ENCODE measurements at regions not wholly inside any gene's neighbourhood (a gene's known extent, or its start where the extent isn't known, plus 50 kb on each side); places are given as distances from the start of the nearest gene placed in this dataset.

- TF ChIP-seq OSR1 (CRISPR knock-in tag; IDR thresholded peaks at IDR 0.05) (no peak), CSRNP3 (CRISPR knock-in tag; IDR thresholded peaks at IDR 0.05) (no peak), TOX (CRISPR knock-in tag; IDR thresholded peaks at IDR 0.05; ENCODE audit: borderline replicate concordance) (no peak), GLIS3 (CRISPR knock-in tag; IDR thresholded peaks at IDR 0.05) (no peak), ZNF70 (CRISPR knock-in tag; IDR thresholded peaks at IDR 0.05) (no peak), ZC3H10 (CRISPR knock-in tag; IDR thresholded peaks at IDR 0.05) (no peak), CREB5 (CRISPR knock-in tag; IDR thresholded peaks at IDR 0.05; ENCODE audit: low read depth) (no peak), TCF4 (CRISPR knock-in tag; IDR thresholded peaks at IDR 0.05; ENCODE audit: borderline replicate concordance) (no peak), ARNTL (CRISPR knock-in tag; IDR thresholded peaks at IDR 0.05; ENCODE audit: borderline replicate concordance, low read depth) (no peak), ZNF8 (CRISPR knock-in tag; IDR thresholded peaks at IDR 0.05) (no peak)
These were observed 829.3 kb downstream of the NLGN4X start for GRCh38 chrX:5399403-5399802.

GRCh38 chrX:5397409-5397808 is 831.3 kb downstream of the NLGN4X start:
- no peak for ATAC-seq
- no peak for TF ChIP-seq ZFP30 (CRISPR knock-in tag; IDR thresholded peaks at IDR 0.05)

More at GRCh38 chrX:5399403-5399802, 829.3 kb downstream of the NLGN4X start:
- ATAC-seq: no peak

GRCh38 chrX:5390376-5390775 is 838.3 kb downstream of the NLGN4X start:
- no peak for TF ChIP-seq ESRRG (CRISPR knock-in tag; IDR thresholded peaks at IDR 0.05)
- TF ChIP-seq ISL1 (CRISPR knock-in tag; IDR thresholded peaks at IDR 0.05): no peak
- no peak for TF ChIP-seq OSR1 (CRISPR knock-in tag; IDR thresholded peaks at IDR 0.05)
- ATAC-seq: no peak

GRCh38 chrX:5388087-5388486 is 840.6 kb downstream of the NLGN4X start:
- ATAC-seq: no peak
- TF ChIP-seq PATZ1 (CRISPR knock-in tag; IDR thresholded peaks at IDR 0.05; ENCODE audit: borderline replicate concordance) (no peak), ZFP30 (CRISPR knock-in tag; IDR thresholded peaks at IDR 0.05) (no peak), ZC3H10 (CRISPR knock-in tag; IDR thresholded peaks at IDR 0.05) (no peak), CSRNP3 (CRISPR knock-in tag; IDR thresholded peaks at IDR 0.05) (no peak), ZNF70 (CRISPR knock-in tag; IDR thresholded peaks at IDR 0.05) (no peak), BACH2 (CRISPR knock-in tag; IDR thresholded peaks at IDR 0.05; ENCODE audit: borderline replicate concordance) (no peak), ESRRG (CRISPR knock-in tag; IDR thresholded peaks at IDR 0.05) (no peak), TSHZ2 (CRISPR knock-in tag; IDR thresholded peaks at IDR 0.05) (no peak), RARB (CRISPR knock-in tag; IDR thresholded peaks at IDR 0.05) (no peak), ISL1 (CRISPR knock-in tag; IDR thresholded peaks at IDR 0.05) (no peak), GLIS3 (CRISPR knock-in tag; IDR thresholded peaks at IDR 0.05) (no peak), PPARA (CRISPR knock-in tag; IDR thresholded peaks at IDR 0.05; ENCODE audit: borderline replicate concordance) (no peak)
